Activated CD4-positive, alpha-beta T cell treated with anti-CD3 and anti-CD28 coated beads for 36 hours (primary cell): ENCODE measurements at regions not wholly inside any gene's neighbourhood (a gene's known extent, or its start where the extent isn't known, plus 50 kb on each side); places are given as distances from the start of the nearest gene placed in this dataset.

Experiments used
- ATAC-seq: fragments of 200-7000 bp; cut with Tn5 transposase; one replicate; pipeline ENCODE4 v1.10.0; 2021; ENCODE audit warnings: mild to moderate bottlenecking, moderate library complexity
- CTCF ChIA-PET: fragments of 350-600 bp; sonication (Branson Sonifier 250); formaldehyde crosslinking; loops from one replicate; lab custom pipeline; 2021; ENCODE audit warnings: antibody characterized with exemption; lab: Charles Lee
- POLR2A ChIA-PET: fragments of 350-600 bp; sonication (Branson Sonifier 250); formaldehyde crosslinking; loops from one replicate; lab custom pipeline; 2021; ENCODE audit warnings: antibody characterized with exemption, inconsistent platforms; lab: Charles Lee
- DNase-seq: peaks from one replicate; pipeline ENCODE4 v3.0.0-alpha.2; 2020
- H3K27ac Mint-ChIP-seq: one replicate; pipeline ENCODE4 v1.8.0; 2021; ENCODE audit warnings: mixed read lengths
- H3K27me3 Mint-ChIP-seq: one replicate; pipeline ENCODE4 v1.8.0; 2021; ENCODE audit warnings: mixed read lengths
- H3K36me3 Mint-ChIP-seq: one replicate; pipeline ENCODE4 v1.8.0; 2021; ENCODE audit warnings: low read depth, mixed read lengths
- H3K4me1 Mint-ChIP-seq: one replicate; pipeline ENCODE4 v1.8.0; 2021; ENCODE audit warnings: mixed read lengths
- H3K4me3 Mint-ChIP-seq: one replicate; pipeline ENCODE4 v1.8.0; 2021; ENCODE audit warnings: mild to moderate bottlenecking, moderate library complexity, mixed read lengths
- H3K9me3 Mint-ChIP-seq: one replicate; pipeline ENCODE4 v1.8.0; 2021; ENCODE audit warnings: low read depth, mixed read lengths
- intact Hi-C, 2 experiments: fragments of 100-400 bp; cut with DNase I in 1 of 2; cut with micrococcal nuclease in 1 of 2; formaldehyde crosslinking; loops; one replicate each; pipeline versions ENCODE4 v1.14.2 to v1.15.1; 2022 to 2024; cut with DNase I, micrococcal nuclease

DNA sequence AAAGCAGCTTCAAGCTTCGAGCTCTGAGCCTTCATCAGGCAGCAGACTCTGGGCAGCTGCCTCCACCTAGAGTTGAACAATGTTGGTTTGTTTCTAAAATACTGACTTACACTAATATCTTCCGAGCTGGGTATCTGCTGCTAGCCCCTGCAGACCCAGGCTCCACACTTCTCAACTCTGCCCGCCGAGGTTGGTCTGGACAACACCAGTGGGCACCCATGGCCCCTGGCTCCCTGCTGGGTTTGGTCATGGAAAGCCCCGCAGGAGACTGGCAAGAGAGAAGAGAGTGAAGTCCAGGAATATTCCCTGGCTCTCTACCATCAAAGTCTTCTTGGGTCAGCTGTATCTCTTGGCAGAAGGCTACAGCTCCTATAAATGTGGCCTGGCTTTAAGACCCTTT is 214.2 kb upstream of the TMEM132C start:
- Mint-ChIP-seq H3K9me3 (peaks cover 10% of the 10 kb centered on the region), H3K27ac (no peak overlapping the region), H3K36me3 (no peaks in the 10 kb centered on the region), H3K27me3 (no peaks in the 10 kb centered on the region), H3K4me3 (no peak overlapping the region), H3K4me1 (no peaks in the 10 kb centered on the region)
- intact Hi-C loops = no loop called here
- ATAC-seq (no peak), DNase-seq (no peak)
- POLR2A ChIA-PET = no interaction called here
- CTCF ChIA-PET = no interaction called here

DNA sequence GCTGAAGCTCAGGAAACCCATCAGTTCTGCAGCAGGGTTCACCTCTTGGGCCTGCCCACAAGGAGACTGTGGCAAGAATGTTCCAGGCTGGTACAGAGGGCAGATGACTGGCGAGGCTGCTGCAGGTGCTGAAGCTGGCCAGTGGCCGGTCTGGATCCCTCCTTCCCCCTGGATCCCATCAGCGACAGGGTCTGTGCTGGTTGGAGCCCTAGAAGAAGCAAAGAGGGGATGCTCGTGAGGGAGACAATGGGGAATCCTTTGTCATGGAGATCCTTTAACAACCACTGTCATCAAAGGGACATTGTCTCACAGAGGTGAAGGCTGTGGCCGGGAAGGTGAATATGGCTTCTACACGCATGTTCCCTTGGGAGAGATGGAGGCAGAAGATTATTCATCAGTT is 211.4 kb upstream of the TMEM132C start:
- intact Hi-C loops = no loop called here
- Mint-ChIP-seq H3K36me3 (no peaks in the 10 kb centered on the region), H3K9me3 (peaks cover 11% of the 10 kb centered on the region), H3K4me3 (no peak overlapping the region), H3K27me3 (no peaks in the 10 kb centered on the region), H3K27ac (no peak overlapping the region), H3K4me1 (no peaks in the 10 kb centered on the region)
- POLR2A ChIA-PET = no interaction called here
- DNase-seq (no peak), ATAC-seq (no peak)
- CTCF ChIA-PET = no interaction called here

DNA sequence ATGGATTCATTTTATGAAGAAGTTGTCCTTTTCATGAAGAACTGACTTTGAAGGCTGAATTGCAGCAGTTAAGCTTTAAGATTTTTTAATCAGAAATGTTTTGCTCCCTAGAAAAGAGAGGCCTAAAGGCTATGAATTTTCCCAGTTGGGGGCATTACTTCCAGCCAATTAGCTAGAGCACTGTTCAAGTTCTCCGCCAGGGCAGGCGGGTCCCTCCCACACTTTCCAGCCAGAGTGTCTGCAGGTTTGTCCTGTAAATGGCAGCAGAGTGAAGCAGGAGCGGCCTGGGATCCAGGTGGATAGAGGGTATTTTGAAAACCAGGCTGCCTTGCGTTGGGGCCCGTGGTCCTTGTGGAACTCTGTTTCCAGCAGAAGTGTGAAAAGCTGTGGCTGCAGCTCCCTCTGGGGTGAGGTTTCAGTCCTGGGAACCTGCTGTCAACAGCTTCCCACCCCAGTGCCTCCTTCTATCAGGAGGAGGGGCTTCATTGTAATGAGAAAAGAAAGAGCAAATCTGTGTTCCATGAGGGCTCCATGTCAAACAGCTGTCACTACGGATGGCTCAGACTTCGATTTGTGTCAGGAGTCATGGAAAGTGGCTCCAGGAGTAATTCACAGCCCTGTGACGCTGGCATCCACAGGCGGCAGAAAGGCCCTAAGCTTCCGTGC is 210.7 kb upstream of the TMEM132C start:
- Mint-ChIP-seq H3K27me3 (no peaks in the 10 kb centered on the region), H3K27ac (no peak overlapping the region), H3K9me3 (peaks cover 11% of the 10 kb centered on the region), H3K36me3 (no peaks in the 10 kb centered on the region), H3K4me3 (no peak overlapping the region), H3K4me1 (no peaks in the 10 kb centered on the region)
- POLR2A ChIA-PET = no interaction called here
- DNase-seq = no peak
- intact Hi-C loops = no loop called here
- ATAC-seq = no peak
- CTCF ChIA-PET = no interaction called here

DNA sequence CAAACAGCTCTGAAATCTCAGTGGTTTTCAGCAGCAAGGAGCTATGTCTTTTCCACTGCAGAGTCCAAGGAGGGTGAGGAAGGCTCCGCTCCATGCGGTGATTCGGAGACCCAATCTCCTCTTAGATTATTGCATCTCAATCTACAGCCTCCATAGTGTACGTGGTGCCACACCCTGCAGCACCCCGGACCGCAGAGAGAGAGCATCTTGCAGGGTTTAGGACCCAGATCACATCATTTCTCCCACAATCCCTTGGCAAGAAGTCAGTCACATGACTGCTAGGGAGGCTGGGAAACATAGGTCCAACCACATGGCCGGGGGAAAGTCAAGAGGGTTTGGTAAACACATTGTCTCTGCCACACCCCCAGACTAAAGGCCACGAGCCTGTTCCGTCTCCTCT is 209.4 kb upstream of the TMEM132C start:
- ChIA-PET CTCF (no interaction called here), POLR2A (no interaction called here)
- ATAC-seq (no peak), DNase-seq (no peak)
- no peak overlapping the region for H3K27ac Mint-ChIP-seq
- no peaks in the 10 kb centered on the region for H3K36me3 Mint-ChIP-seq
- no peaks in the 10 kb centered on the region for H3K4me1 Mint-ChIP-seq
- peaks cover 11% of the 10 kb centered on the region for H3K9me3 Mint-ChIP-seq
- H3K4me3 Mint-ChIP-seq = no peak overlapping the region
- intact Hi-C loops = no loop called here
- H3K27me3 Mint-ChIP-seq = no peaks in the 10 kb centered on the region

DNA sequence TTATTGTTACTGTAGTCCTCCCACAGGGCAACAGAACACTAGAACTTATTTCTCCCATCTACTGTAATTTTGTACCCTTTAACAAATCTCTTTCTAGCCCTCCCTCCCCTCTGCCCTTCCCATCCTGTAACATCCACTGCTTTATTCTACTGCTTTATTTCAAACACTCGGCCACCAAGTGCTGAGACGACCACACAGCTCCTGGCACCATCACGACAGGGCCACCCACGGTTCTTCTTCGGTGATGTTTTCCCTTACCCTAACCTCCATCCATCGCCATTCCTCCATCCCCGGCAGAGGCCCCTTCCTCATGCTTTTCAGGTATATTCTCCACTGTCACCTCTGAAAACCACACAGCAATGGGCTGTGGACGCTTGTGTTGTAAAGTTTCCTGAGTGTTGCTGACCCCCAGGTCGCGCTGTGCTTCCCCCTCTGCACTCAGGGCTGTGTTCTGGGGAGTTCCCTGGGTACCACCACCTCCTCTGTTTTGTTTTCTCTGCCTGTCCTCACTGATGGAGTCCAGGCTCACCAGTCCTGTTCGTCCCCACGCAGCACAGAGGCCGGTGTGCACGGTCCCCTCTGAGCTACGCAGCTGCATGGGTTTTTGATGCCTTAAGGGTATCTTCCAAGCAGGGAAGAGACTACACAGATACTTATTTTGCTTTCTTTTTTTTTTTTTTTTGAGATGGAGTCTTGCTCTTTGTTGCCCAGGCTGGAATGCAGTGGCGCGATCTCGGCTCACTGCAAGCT is 207.2 kb upstream of the TMEM132C start:
- ATAC-seq (no peak), DNase-seq (no peak)
- ChIA-PET CTCF (no interaction called here), POLR2A (no interaction called here)
- no peak overlapping the region for H3K4me3 Mint-ChIP-seq
- no peaks in the 10 kb centered on the region for H3K4me1 Mint-ChIP-seq
- H3K27ac Mint-ChIP-seq = no peak overlapping the region
- intact Hi-C loops = no loop called here
- peaks cover 11% of the 10 kb centered on the region for H3K9me3 Mint-ChIP-seq
- no peaks in the 10 kb centered on the region for H3K27me3 Mint-ChIP-seq
- H3K36me3 Mint-ChIP-seq = no peaks in the 10 kb centered on the region

DNA sequence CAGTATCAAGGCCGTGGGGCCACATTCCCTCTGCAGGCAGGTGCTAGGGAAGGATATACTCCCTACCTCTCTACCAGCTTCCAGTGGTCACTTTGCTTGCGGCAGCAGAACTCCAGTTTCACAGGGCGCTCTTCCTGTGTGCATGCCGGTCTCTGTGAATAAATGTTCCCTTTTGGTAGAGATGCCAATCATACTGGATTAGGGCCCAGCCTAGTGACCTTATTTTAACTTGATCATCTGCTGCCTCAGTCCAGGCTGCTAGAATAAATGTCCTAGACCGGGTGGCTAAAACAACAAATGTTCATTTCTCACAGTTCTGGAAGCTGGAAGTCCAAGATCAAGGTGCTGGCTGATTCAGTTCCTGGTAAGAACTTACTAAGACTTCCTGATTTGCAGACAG is 198.8 kb upstream of the TMEM132C start:
- ATAC-seq (no peak), DNase-seq (no peak)
- Mint-ChIP-seq H3K27ac (no peak overlapping the region), H3K9me3 (no peaks in the 10 kb centered on the region), H3K27me3 (no peaks in the 10 kb centered on the region), H3K4me3 (no peak overlapping the region), H3K36me3 (no peaks in the 10 kb centered on the region), H3K4me1 (no peaks in the 10 kb centered on the region)
- ChIA-PET POLR2A (no interaction called here), CTCF (interaction anchor here (1.5 kb wide), 1 partner anchor 10 kb away, joined by 3 read pairs; no protein-coding TSS in a partner anchor)
- intact Hi-C loops = loop anchor here in 1 of 2 experiments (2.0 to 5.0 kb wide), 2 partner anchors 787 to 961 kb away; no protein-coding TSS in a partner anchor

DNA sequence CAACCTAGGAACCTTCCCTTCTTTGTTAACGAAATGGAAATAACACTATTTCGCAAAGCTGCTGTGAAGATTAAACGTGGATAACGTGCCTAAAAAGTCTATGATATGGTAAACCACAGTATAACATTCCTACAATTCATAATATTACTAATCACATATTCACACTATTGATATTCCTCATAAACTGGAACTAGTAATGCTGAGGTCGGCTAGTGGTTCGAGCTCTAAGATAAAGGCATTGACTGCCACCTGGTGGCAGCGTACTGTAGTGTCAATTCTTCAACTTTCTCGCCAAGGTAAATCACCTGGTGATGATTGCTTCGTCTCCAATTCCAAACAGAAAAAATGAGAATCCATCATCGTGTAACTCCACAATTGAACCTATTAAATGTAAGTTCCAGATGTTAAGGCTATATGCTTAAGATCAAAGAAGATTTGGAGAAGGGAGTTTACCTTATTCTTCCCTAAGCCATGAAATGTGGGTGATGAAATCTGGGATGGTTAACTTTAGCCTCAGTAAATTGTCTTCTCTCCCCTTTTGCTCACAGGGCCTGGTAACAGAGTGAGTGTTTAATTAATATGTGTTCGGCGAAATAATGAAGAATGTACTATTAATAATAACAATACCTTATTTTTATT is 197.5 kb upstream of the TMEM132C start:
- no peak overlapping the region for H3K27ac Mint-ChIP-seq
- intact Hi-C loops = loop anchor here in 1 of 2 experiments (1.0 to 5.0 kb wide), 3 partner anchors 584 to 962 kb away; no protein-coding TSS in a partner anchor

DNA sequence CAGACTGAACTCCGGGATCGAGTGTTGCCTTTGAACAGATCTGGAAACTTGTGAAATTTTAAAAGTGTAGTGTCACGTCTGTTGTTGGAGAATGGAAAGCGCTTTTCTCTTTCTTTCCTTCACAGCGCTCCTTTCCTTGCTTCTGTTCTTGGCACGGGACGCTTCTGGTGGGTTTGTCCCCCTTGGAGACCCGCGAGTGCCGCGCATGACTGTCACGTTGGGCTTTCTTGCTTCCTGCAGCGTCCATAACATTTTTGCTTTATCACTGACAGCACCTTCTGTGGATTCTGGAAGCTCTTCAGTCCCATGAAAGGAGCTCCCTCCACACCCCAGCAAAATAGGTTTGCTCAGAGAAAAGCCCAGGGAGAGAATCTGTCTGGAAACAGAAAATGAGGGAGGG is 193.0 kb upstream of the TMEM132C start:
- no peaks in the 10 kb centered on the region for H3K36me3 Mint-ChIP-seq
- ATAC-seq = no peak
- H3K4me3 Mint-ChIP-seq = no peak overlapping the region
- ChIA-PET CTCF (interaction anchor here (0.6 kb wide), 1 partner anchor 61 kb away, joined by 3 read pairs; no protein-coding TSS in a partner anchor), POLR2A (no interaction called here)
- H3K27me3 Mint-ChIP-seq = no peaks in the 10 kb centered on the region
- H3K9me3 Mint-ChIP-seq = peaks cover 10% of the 10 kb centered on the region
- H3K4me1 Mint-ChIP-seq = no peaks in the 10 kb centered on the region
- intact Hi-C loops = no loop called here
- H3K27ac Mint-ChIP-seq = no peak overlapping the region
- DNase-seq = no peak

More for the DNA sequence above, 197.5 kb upstream of the TMEM132C start:
- Mint-ChIP-seq H3K27me3 (no peaks in the 10 kb centered on the region), H3K9me3 (no peaks in the 10 kb centered on the region), H3K4me3 (no peak overlapping the region), H3K36me3 (no peaks in the 10 kb centered on the region), H3K4me1 (no peaks in the 10 kb centered on the region)
- ChIA-PET POLR2A (no interaction called here), CTCF (interaction anchor here (0.8 to 1.5 kb wide), 4 partner anchors 8 to 11 kb away, joined by 3 read pairs; no protein-coding TSS in a partner anchor)
- ATAC-seq (no peak), DNase-seq (peak; percentile 49)

DNA sequence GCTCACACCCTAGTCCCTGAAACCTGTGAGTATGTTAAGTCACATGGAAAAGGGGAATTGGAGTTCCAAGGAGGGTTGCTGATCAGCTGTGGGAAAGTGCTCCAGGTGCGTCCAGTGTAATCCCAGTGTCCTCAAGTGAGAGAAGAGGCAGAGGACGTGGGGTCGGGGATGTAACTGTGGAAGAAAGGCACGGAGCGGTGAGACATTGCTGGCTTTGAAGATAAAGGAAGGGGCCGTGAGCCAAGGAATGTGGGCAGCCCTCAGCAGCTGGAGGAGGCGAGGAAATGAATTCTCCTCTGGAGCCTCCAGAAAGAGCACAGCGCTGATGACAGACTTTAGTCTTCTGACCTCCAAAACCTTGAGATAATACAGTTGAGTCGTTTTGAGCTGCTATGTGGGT is 191.6 kb upstream of the TMEM132C start:
- CTCF ChIA-PET = no interaction called here

DNA sequence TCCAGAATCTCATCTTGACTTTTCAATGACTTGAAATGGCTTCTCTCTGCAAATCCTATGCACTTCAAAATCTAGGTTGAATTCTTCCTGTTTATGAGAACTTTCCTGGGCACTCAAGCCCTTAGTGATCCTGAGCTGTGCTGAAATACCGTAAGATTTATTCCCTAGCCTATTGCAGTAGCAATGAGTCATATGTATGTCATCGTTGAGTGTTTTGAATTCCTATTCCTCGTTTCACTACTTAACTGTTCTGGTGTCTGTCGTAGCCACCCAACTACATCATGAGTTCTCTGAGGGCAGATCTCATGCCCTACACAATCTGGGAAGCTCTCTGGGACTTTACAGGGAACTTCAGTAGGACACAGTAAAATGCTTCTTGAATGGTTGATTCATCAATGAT is 190.8 kb upstream of the TMEM132C start:
- no peak for DNase-seq
- no peak overlapping the region for H3K27ac Mint-ChIP-seq

More for the DNA sequence above, 191.6 kb upstream of the TMEM132C start:
- POLR2A ChIA-PET = no interaction called here
- no peak overlapping the region for H3K4me3 Mint-ChIP-seq
- ATAC-seq (no peak), DNase-seq (no peak)
- H3K27me3 Mint-ChIP-seq = no peaks in the 10 kb centered on the region
- no peak overlapping the region for H3K27ac Mint-ChIP-seq
- H3K4me1 Mint-ChIP-seq = no peaks in the 10 kb centered on the region
- intact Hi-C loops = no loop called here
- no peaks in the 10 kb centered on the region for H3K36me3 Mint-ChIP-seq
- peaks cover 10% of the 10 kb centered on the region for H3K9me3 Mint-ChIP-seq

DNA sequence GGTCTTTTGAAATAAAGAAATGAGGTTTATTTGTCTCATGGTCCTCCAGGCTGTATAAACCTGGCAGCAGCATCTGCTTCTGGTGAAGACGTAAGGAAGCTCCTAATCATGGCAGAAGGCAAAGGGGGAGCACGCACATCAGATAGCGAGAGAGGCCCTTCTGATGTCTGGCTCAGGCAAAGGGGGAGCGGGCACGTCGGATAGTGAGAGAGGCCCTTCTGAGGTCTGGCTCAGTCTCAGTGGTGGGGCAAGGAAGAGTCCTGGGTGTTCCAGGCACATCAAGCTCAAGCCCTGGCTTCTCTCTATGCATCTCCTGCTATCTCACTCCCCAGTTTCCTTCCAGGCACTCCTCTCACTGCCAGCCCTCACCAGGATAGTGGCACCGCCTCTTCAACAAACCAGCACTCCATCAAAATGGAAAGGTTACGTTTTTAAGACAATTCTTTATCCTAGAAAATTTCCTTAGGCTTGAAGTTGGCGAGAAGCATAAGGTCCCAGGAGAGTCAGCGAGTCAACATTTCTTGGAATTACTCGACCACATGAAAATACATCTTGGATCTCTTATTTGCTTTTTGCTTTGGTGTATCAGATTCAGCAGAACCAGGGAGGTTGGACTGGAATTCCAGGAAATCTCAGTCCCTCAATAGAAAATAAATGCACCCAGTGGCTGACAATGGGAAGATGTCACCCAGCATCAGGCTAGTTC is 189.6 kb upstream of the TMEM132C start:
- H3K36me3 Mint-ChIP-seq = no peaks in the 10 kb centered on the region
- intact Hi-C loops = no loop called here
- DNase-seq (no peak), ATAC-seq (no peak)
- POLR2A ChIA-PET = no interaction called here
- no peaks in the 10 kb centered on the region for H3K4me1 Mint-ChIP-seq
- H3K27ac Mint-ChIP-seq = no peak overlapping the region
- no peaks in the 10 kb centered on the region for H3K27me3 Mint-ChIP-seq
- H3K4me3 Mint-ChIP-seq = no peak overlapping the region
- H3K9me3 Mint-ChIP-seq = peaks cover 10% of the 10 kb centered on the region
- CTCF ChIA-PET = no interaction called here

More for the DNA sequence above, 190.8 kb upstream of the TMEM132C start:
- H3K4me1 Mint-ChIP-seq = no peaks in the 10 kb centered on the region
- POLR2A ChIA-PET = no interaction called here
- intact Hi-C loops = no loop called here
- H3K9me3 Mint-ChIP-seq = peaks cover 10% of the 10 kb centered on the region
- ATAC-seq = no peak
- no peaks in the 10 kb centered on the region for H3K36me3 Mint-ChIP-seq
- CTCF ChIA-PET = no interaction called here
- H3K4me3 Mint-ChIP-seq = no peak overlapping the region
- no peaks in the 10 kb centered on the region for H3K27me3 Mint-ChIP-seq
